GM23338 (cell line): ENCODE measurements at regions not wholly inside any gene's neighbourhood (a gene's known extent, or its start where the extent isn't known, plus 50 kb on each side); places are given as distances from the start of the nearest gene placed in this dataset.

ENCODE experiments used
- CREB1 ChIP-seq: fragments of 250-450 bp; sonication (Bioruptor Pico); IDR thresholded peaks from 2 replicates; pipeline ENCODE4 v1.5.0; 2020; ENCODE audit warnings: low read depth, mild to moderate bottlenecking, moderate library complexity
- EZH2 ChIP-seq: fragments of 200-600 bp; sonication (generic); IDR thresholded peaks from one replicate; pipeline ENCODE4 v1.8.0; 2017; ENCODE audit warnings: antibody characterized with exemption, mild to moderate bottlenecking, low read depth; ENCODE audit not compliant: unreplicated experiment
- EZH2phosphoT487 ChIP-seq: fragments of 200-600 bp; sonication (generic); IDR thresholded peaks from one replicate; pipeline ENCODE4 v1.8.1; 2018; ENCODE audit warnings: antibody characterized with exemption; ENCODE audit not compliant: unreplicated experiment
- JUNB ChIP-seq: IDR thresholded peaks from one replicate; pipeline ENCODE4 v1.6.1; 2016; ENCODE audit warnings: antibody characterized with exemption; ENCODE audit not compliant: unreplicated experiment
- NANOG ChIP-seq: IDR thresholded peaks from 2 replicates; pipeline ENCODE4 v1.6.1; 2016; ENCODE audit warnings: antibody characterized with exemption, borderline replicate concordance
- POLR2AphosphoS5 ChIP-seq: IDR thresholded peaks from 2 replicates; pipeline ENCODE4 v1.6.1; 2016; ENCODE audit warnings: antibody characterized with exemption, low read depth
- STAT1 ChIP-seq: IDR thresholded peaks from one replicate; pipeline ENCODE4 v1.6.1; 2016; ENCODE audit warnings: antibody characterized with exemption; ENCODE audit not compliant: unreplicated experiment
- TF ChIP-seq, protein P1 (sequence below), 2 experiments: fragments of 200-600 bp in 1 of 2; sonication (generic) in 1 of 2; conservative IDR thresholded peaks; 2 replicates each; pipeline versions ENCODE4 v1.5.1 to v1.6.1; 2016 to 2017; ENCODE audit warnings: antibody characterized with exemption in 2 of 2, low read depth in 2 of 2, mild to moderate bottlenecking in 2 of 2, moderate library complexity in 1 of 2
- TF ChIP-seq, protein P2 (sequence below): IDR thresholded peaks from 2 replicates; pipeline ENCODE4 v1.6.1; 2016; ENCODE audit warnings: antibody characterized with exemption
- TF ChIP-seq, protein P3 (sequence below): IDR thresholded peaks from one replicate; pipeline ENCODE4 v1.6.1; 2018; ENCODE audit warnings: antibody characterized with exemption; ENCODE audit not compliant: unreplicated experiment

DNA sequence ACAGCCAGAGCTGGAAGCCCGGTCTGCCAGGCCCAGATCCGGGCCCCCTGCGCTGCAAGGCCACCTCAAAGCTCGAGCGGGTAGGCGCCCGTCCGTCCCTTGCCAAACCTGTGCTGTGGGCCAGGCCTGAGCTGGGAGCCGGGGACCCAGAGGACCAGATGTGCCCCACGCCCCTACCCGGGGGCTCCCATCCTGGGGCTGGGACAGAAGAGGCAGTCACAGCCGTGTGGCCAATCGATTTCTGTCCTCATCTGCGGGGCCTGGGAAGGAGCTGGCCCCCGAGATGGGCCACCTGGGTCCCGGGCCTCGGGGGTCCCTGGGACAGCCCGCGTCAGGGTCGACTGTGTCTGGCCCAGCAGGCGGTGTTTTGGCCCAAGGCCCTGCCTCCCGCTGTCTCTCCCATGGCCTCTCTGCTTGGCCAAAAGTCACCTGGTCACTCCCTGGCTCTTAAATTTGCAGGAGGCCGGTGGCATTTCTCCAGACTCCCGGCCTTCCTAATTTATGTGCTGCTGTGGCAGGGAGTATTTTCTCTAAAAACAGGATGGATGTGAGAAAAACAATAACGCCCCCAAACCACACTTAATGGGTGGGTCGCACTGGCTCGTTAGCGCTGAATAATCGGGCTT is 63.8 kb downstream of the UNCX start:
- TF ChIP-seq, protein P1, sequence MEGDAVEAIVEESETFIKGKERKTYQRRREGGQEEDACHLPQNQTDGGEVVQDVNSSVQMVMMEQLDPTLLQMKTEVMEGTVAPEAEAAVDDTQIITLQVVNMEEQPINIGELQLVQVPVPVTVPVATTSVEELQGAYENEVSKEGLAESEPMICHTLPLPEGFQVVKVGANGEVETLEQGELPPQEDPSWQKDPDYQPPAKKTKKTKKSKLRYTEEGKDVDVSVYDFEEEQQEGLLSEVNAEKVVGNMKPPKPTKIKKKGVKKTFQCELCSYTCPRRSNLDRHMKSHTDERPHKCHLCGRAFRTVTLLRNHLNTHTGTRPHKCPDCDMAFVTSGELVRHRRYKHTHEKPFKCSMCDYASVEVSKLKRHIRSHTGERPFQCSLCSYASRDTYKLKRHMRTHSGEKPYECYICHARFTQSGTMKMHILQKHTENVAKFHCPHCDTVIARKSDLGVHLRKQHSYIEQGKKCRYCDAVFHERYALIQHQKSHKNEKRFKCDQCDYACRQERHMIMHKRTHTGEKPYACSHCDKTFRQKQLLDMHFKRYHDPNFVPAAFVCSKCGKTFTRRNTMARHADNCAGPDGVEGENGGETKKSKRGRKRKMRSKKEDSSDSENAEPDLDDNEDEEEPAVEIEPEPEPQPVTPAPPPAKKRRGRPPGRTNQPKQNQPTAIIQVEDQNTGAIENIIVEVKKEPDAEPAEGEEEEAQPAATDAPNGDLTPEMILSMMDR (conservative IDR thresholded peaks at IDR 0.05; ENCODE audit: low read depth in 2 of 2): no peak
- no peak for TF ChIP-seq POLR2AphosphoS5
- no peak for TF ChIP-seq EZH2
- TF ChIP-seq STAT1: no peak
- no peak for TF ChIP-seq CREB1 (CRISPR knock-in tag)
- TF ChIP-seq, protein P2, sequence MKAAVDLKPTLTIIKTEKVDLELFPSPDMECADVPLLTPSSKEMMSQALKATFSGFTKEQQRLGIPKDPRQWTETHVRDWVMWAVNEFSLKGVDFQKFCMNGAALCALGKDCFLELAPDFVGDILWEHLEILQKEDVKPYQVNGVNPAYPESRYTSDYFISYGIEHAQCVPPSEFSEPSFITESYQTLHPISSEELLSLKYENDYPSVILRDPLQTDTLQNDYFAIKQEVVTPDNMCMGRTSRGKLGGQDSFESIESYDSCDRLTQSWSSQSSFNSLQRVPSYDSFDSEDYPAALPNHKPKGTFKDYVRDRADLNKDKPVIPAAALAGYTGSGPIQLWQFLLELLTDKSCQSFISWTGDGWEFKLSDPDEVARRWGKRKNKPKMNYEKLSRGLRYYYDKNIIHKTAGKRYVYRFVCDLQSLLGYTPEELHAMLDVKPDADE: no peak
- TF ChIP-seq, protein P3, sequence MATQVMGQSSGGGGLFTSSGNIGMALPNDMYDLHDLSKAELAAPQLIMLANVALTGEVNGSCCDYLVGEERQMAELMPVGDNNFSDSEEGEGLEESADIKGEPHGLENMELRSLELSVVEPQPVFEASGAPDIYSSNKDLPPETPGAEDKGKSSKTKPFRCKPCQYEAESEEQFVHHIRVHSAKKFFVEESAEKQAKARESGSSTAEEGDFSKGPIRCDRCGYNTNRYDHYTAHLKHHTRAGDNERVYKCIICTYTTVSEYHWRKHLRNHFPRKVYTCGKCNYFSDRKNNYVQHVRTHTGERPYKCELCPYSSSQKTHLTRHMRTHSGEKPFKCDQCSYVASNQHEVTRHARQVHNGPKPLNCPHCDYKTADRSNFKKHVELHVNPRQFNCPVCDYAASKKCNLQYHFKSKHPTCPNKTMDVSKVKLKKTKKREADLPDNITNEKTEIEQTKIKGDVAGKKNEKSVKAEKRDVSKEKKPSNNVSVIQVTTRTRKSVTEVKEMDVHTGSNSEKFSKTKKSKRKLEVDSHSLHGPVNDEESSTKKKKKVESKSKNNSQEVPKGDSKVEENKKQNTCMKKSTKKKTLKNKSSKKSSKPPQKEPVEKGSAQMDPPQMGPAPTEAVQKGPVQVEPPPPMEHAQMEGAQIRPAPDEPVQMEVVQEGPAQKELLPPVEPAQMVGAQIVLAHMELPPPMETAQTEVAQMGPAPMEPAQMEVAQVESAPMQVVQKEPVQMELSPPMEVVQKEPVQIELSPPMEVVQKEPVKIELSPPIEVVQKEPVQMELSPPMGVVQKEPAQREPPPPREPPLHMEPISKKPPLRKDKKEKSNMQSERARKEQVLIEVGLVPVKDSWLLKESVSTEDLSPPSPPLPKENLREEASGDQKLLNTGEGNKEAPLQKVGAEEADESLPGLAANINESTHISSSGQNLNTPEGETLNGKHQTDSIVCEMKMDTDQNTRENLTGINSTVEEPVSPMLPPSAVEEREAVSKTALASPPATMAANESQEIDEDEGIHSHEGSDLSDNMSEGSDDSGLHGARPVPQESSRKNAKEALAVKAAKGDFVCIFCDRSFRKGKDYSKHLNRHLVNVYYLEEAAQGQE: no peak
- no peak for TF ChIP-seq EZH2phosphoT487
- no peak for TF ChIP-seq NANOG
- TF ChIP-seq JUNB: no peak
